H9 (cell line): ENCODE measurements at regions not wholly inside any gene's neighbourhood (a gene's known extent, or its start where the extent isn't known, plus 50 kb on each side); places are given as distances from the start of the nearest gene placed in this dataset.

Experiments used
- DNase-seq: peaks from one replicate; pipeline ENCODE4 v3.0.0-alpha.2; 2017
- H2AFZ ChIP-seq: one replicate; pipeline ENCODE4 v1.6.1; 2013; ENCODE audit warnings: mild to moderate bottlenecking, low read length, control low read depth, moderate library complexity
- H2AK5ac ChIP-seq: 2 replicates; pipeline ENCODE4 v1.6.1; 2013; ENCODE audit warnings: low read length, control low read depth, mixed read lengths; ENCODE audit not compliant: insufficient read length
- H2BK120ac ChIP-seq: one replicate; pipeline ENCODE4 v1.6.1; 2013; ENCODE audit warnings: low read depth, mild to moderate bottlenecking, low read length, control low read depth, inconsistent platforms; ENCODE audit not compliant: poor library complexity, severe bottlenecking
- H2BK12ac ChIP-seq: 2 replicates; pipeline ENCODE4 v1.6.1; 2013; ENCODE audit warnings: low read length, control low read depth, mixed read lengths, low read depth; ENCODE audit not compliant: insufficient read length
- H2BK15ac ChIP-seq: 2 replicates; pipeline ENCODE4 v1.6.1; 2013; ENCODE audit warnings: low read depth, low read length, control low read depth
- H2BK20ac ChIP-seq: one replicate; pipeline ENCODE4 v1.6.1; 2013; ENCODE audit warnings: low read depth, mild to moderate bottlenecking, low read length, control low read depth, inconsistent platforms; ENCODE audit not compliant: poor library complexity, severe bottlenecking
- H2BK5ac ChIP-seq: 2 replicates; pipeline ENCODE4 v1.6.1; 2013; ENCODE audit warnings: low read length, control low read depth, mixed read lengths; ENCODE audit not compliant: insufficient read length
- H3K14ac ChIP-seq: 2 replicates; pipeline ENCODE4 v1.6.1; 2013; ENCODE audit warnings: low read length, control low read depth; ENCODE audit not compliant: insufficient read depth
- H3K18ac ChIP-seq: 2 replicates; pipeline ENCODE4 v1.6.1; 2013; ENCODE audit warnings: low read depth, mild to moderate bottlenecking, mixed read lengths, low read length, control low read depth; ENCODE audit not compliant: insufficient read length
- H3K23ac ChIP-seq: 2 replicates; pipeline ENCODE4 v1.6.1; 2013; ENCODE audit warnings: low read length, control low read depth, mixed read lengths, low read depth; ENCODE audit not compliant: insufficient read length
- H3K23me2 ChIP-seq: 2 replicates; pipeline ENCODE4 v1.6.1; 2013; ENCODE audit warnings: low read depth, mild to moderate bottlenecking, mixed read lengths, low read length, control low read depth; ENCODE audit not compliant: insufficient read length, poor library complexity, severe bottlenecking
- H3K27ac ChIP-seq: 2 replicates; pipeline ENCODE4 v1.5.1; 2013; ENCODE audit warnings: low read length, control low read depth, mixed read lengths, low read depth; ENCODE audit not compliant: insufficient read length
- H3K27me3 ChIP-seq: 2 replicates; pipeline ENCODE4 v1.6.1; 2013; ENCODE audit warnings: low read length, control low read depth, inconsistent platforms; ENCODE audit not compliant: insufficient read depth
- H3K4ac ChIP-seq: 2 replicates; pipeline ENCODE4 v1.6.1; 2013; ENCODE audit warnings: low read depth, mild to moderate bottlenecking, control low read depth, inconsistent platforms, low read length, moderate library complexity
- H3K4me1 ChIP-seq: 2 replicates; pipeline ENCODE4 v1.6.1; 2013; ENCODE audit warnings: low read length, control low read depth, inconsistent platforms; ENCODE audit not compliant: insufficient read depth
- H3K4me2 ChIP-seq: 2 replicates; pipeline ENCODE4 v1.6.1; 2013; ENCODE audit warnings: low read length, control low read depth, mixed read lengths; ENCODE audit not compliant: insufficient read length, insufficient read depth
- H3K56ac ChIP-seq: 2 replicates; pipeline ENCODE4 v1.6.1; 2013; ENCODE audit warnings: low read depth, mild to moderate bottlenecking, mixed read lengths, low read length, control low read depth; ENCODE audit not compliant: insufficient read length
- H3K79me1 ChIP-seq: 2 replicates; pipeline ENCODE4 v1.6.1; 2013; ENCODE audit warnings: low read depth, mild to moderate bottlenecking, moderate library complexity, low read length, control low read depth, inconsistent platforms; ENCODE audit not compliant: insufficient read depth, poor library complexity, severe bottlenecking
- H3K79me2 ChIP-seq: 2 replicates; pipeline ENCODE4 v1.6.1; 2013; ENCODE audit warnings: low read length, control low read depth, inconsistent platforms; ENCODE audit not compliant: insufficient read depth
- H3K9ac ChIP-seq: 2 replicates; pipeline ENCODE4 v1.6.1; 2013; ENCODE audit warnings: low read length, control low read depth, mixed read lengths; ENCODE audit not compliant: insufficient read length; ENCODE audit errors: extremely low read depth
- H3K9me3 ChIP-seq: one replicate; pipeline ENCODE4 v1.6.1; 2013; ENCODE audit warnings: low read depth, low read length, inconsistent platforms; ENCODE audit not compliant: control insufficient read depth
- H3T11ph ChIP-seq: one replicate; pipeline ENCODE4 v1.6.1; 2013; ENCODE audit warnings: mild to moderate bottlenecking, low read length, control low read depth, inconsistent platforms
- H4K20me1 ChIP-seq: one replicate; pipeline ENCODE4 v1.6.1; 2013; ENCODE audit not compliant: control insufficient read depth, insufficient read length, insufficient read depth
- H4K5ac ChIP-seq: 2 replicates; pipeline ENCODE4 v1.6.1; 2013; ENCODE audit warnings: low read depth, mild to moderate bottlenecking, mixed read lengths, low read length, control low read depth; ENCODE audit not compliant: insufficient read length
- H4K8ac ChIP-seq: replicated peaks from 2 replicates; pipeline ENCODE4 v1.6.1; 2013; ENCODE audit warnings: low read length, control low read depth, mixed read lengths, low read depth; ENCODE audit not compliant: insufficient read length
- H4K91ac ChIP-seq: 2 replicates; pipeline ENCODE4 v1.6.1; 2013; ENCODE audit warnings: low read depth, mild to moderate bottlenecking, moderate library complexity, mixed read lengths, low read length, control low read depth; ENCODE audit not compliant: insufficient read length
- H3K27ac Mint-ChIP-seq, 3 experiments: 2 replicates in 2 of 3; 3 replicates in 1 of 3; pipeline ENCODE4 v1.8.0; 2020 to 2021; ENCODE audit warnings: mixed read lengths in 3 of 3, mild to moderate bottlenecking in 1 of 3, moderate library complexity in 1 of 3
- H3K27me3 Mint-ChIP-seq: 2 replicates; pipeline ENCODE4 v1.8.0; 2021; ENCODE audit warnings: low read depth, mild to moderate bottlenecking, moderate library complexity, mixed read lengths
- H3K36me3 Mint-ChIP-seq, 3 experiments: 2 replicates in 2 of 3; 3 replicates in 1 of 3; pipeline ENCODE4 v1.8.0; 2020 to 2021; ENCODE audit warnings: low read depth in 3 of 3, mixed read lengths in 3 of 3; ENCODE audit not compliant: insufficient read depth in 1 of 3
- H3K4me1 Mint-ChIP-seq, 2 experiments: 2 replicates each; pipeline ENCODE4 v1.8.0; 2020; ENCODE audit warnings: mixed read lengths in 2 of 2
- H3K4me3 Mint-ChIP-seq, 2 experiments: 2 replicates in 1 of 2; 3 replicates in 1 of 2; pipeline ENCODE4 v1.8.0; 2020 to 2021; ENCODE audit warnings: mild to moderate bottlenecking in 2 of 2, mixed read lengths in 2 of 2, moderate library complexity in 1 of 2
- H3K9me3 Mint-ChIP-seq, 2 experiments: 2 replicates in 1 of 2; 3 replicates in 1 of 2; pipeline ENCODE4 v1.8.0; 2020; ENCODE audit warnings: mild to moderate bottlenecking in 2 of 2, mixed read lengths in 2 of 2, moderate library complexity in 1 of 2
- CTCF ChIP-seq: fragments of 200-600 bp; sonication (generic); conservative IDR thresholded peaks from 3 replicates; pipeline ENCODE4 v1.8.0; 2021; ENCODE audit warnings: antibody characterized with exemption, mild to moderate bottlenecking
- WGBS: extraction: QIAGEN DNeasy Blood & Tissue Kit; methylation state at CpG from one replicate; pipeline ENCODE4 v1.1.7; 2013; ENCODE audit warnings: missing lambda C conversion rate, low lambda C conversion rate, mixed read lengths; ENCODE audit not compliant: insufficient read length; ENCODE audit errors: extremely low coverage; 5-methylcytosine and 5-hydroxymethylcytosine counted together

- no peak overlapping the region for H3K4me3 Mint-ChIP-seq
- no peak overlapping the region for H2BK20ac ChIP-seq
Measured at GRCh38 chr5:134063188-134063820, 51.2 kb upstream of the TCF7 start.

More at GRCh38 chr5:134063188-134063820, 51.2 kb upstream of the TCF7 start:
- Histone ChIP-seq H3T11ph (no peak overlapping the region), H2BK15ac (no peak overlapping the region), H3K79me1 (no peaks in the 10 kb centered on the region), H3K79me2 (no peaks in the 10 kb centered on the region), H2AFZ (no peak overlapping the region), H2BK120ac (no peak overlapping the region), H3K14ac (no peak overlapping the region), H3K23me2 (no peaks in the 10 kb centered on the region), H3K4ac (no peak overlapping the region), H3K27ac (no peak overlapping the region), H2BK12ac (no peak overlapping the region), H3K18ac (no peak overlapping the region), H3K4me1 (no peaks in the 10 kb centered on the region), H2BK5ac (no peak overlapping the region), H3K4me2 (no peak overlapping the region), H3K27me3 (no peaks in the 10 kb centered on the region), H3K56ac (no peak overlapping the region), H4K8ac (no peak overlapping the region), H4K5ac (no peak overlapping the region), H3K9me3 (no peaks in the 10 kb centered on the region), H2AK5ac (no peak overlapping the region), H3K9ac (no peak overlapping the region), H3K23ac (no peak overlapping the region), H4K20me1 (peaks cover 3% of the 10 kb centered on the region), H4K91ac (no peak overlapping the region)
- TF ChIP-seq CTCF = no peak
- Mint-ChIP-seq H3K27ac (no peak overlapping the region), H3K9me3 (no peaks in the 10 kb centered on the region), H3K36me3 (no peaks in the 10 kb centered on the region), H3K4me1 (peaks cover 8% of the 10 kb centered on the region in 2 experiments; a peak in 3 of 4 replicates), H3K27me3 (peaks cover 11% of the 10 kb centered on the region)
- WGBS = no CpG with 5 or more reads among the region's 3 CpGs
- no peak for DNase-seq
